ENCODE measurements at regions not wholly inside any gene's neighbourhood (a gene's known extent, or its start where the extent isn't known, plus 50 kb on each side); places are given as distances from the start of the nearest gene placed in this dataset.

GRCh38 chr2:128618642-128619041 is 300.0 kb upstream of the HS6ST1 start:
- H3K4me1 ChIP-seq (ENCODE audit: control insufficient read depth, insufficient read depth, low read length) = no peaks in the 10 kb centered on the region
- peaks cover 6% of the 10 kb centered on the region for H3K9me3 ChIP-seq (ENCODE audit: control insufficient read depth, insufficient read depth, low read length)
- no peaks in the 10 kb centered on the region for H3K27me3 ChIP-seq (ENCODE audit: control insufficient read depth, insufficient read depth, low read length)
- H3K36me3 ChIP-seq (ENCODE audit: control insufficient read depth, insufficient read depth, low read length) = no peaks in the 10 kb centered on the region
- no peak overlapping the region for H3K27ac ChIP-seq (ENCODE audit: low read depth, low read length)
- H3K4me3 ChIP-seq (ENCODE audit: low read depth, low read length) = no peak overlapping the region
- no peak overlapping the region for H3K9ac ChIP-seq (ENCODE audit: low read depth, low read length)

- no peaks in the 10 kb centered on the region for H3K27me3 ChIP-seq (ENCODE audit: control insufficient read depth, insufficient read depth, low read length)
- 0 out of 2 replicates have a peak, but pooled peaks cover 4% of the 10 kb centered on the region for H3K4me1 ChIP-seq (ENCODE audit: control insufficient read depth, insufficient read depth, low read length)
- no peak overlapping the region for H3K27ac ChIP-seq (ENCODE audit: low read depth, low read length)
- H3K9ac ChIP-seq (ENCODE audit: low read depth, low read length) = no peak overlapping the region
- no peak overlapping the region for H3K4me3 ChIP-seq (ENCODE audit: low read depth, low read length)
- H3K9me3 ChIP-seq (ENCODE audit: control insufficient read depth, insufficient read depth, low read length) = peaks cover 6% of the 10 kb centered on the region
- H3K36me3 ChIP-seq (ENCODE audit: control insufficient read depth, insufficient read depth, low read length) = no peaks in the 10 kb centered on the region
These were observed 301.0 kb upstream of the HS6ST1 start for GRCh38 chr2:128619471-128620325.

DNA sequence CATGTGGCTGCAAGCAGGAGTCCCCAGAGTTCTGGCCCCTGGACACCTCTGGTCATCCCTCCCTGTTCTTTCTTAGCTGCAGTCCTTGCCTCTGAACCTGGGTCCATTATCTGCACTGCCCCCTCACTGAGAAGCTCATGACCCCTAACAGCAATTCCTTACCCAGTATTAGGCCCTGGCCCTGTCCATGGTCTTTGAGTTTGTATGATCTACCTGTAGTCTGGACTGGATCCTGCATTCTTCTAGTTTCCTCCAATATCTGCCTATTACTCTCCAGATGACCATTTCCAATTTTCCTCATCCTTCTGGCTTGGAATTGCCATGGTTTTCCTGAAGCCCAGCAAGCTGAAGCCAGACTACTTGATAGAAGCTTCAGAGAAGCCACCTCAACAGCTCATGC is 302.4 kb upstream of the HS6ST1 start:
- H3K36me3 ChIP-seq (ENCODE audit: control insufficient read depth, insufficient read depth, low read length) = no peaks in the 10 kb centered on the region
- H3K4me1 ChIP-seq (ENCODE audit: control insufficient read depth, insufficient read depth, low read length) = 0 out of 2 replicates have a peak, but pooled peaks cover 4% of the 10 kb centered on the region
- no peak overlapping the region for H3K9ac ChIP-seq (ENCODE audit: low read depth, low read length)
- H3K9me3 ChIP-seq (ENCODE audit: control insufficient read depth, insufficient read depth, low read length) = peaks cover 6% of the 10 kb centered on the region
- no peak overlapping the region for H3K4me3 ChIP-seq (ENCODE audit: low read depth, low read length)
- H3K27ac ChIP-seq (ENCODE audit: low read depth, low read length) = no peak overlapping the region
- H3K27me3 ChIP-seq (ENCODE audit: control insufficient read depth, insufficient read depth, low read length) = no peaks in the 10 kb centered on the region

GRCh38 chr2:128622371-128622770 is 303.7 kb upstream of the HS6ST1 start:
- Histone ChIP-seq H3K36me3 (ENCODE audit: control insufficient read depth, insufficient read depth, low read length) (no peaks in the 10 kb centered on the region), H3K4me3 (ENCODE audit: low read depth, low read length) (no peak overlapping the region), H3K27ac (ENCODE audit: low read depth, low read length) (no peak overlapping the region), H3K9me3 (ENCODE audit: control insufficient read depth, insufficient read depth, low read length) (peaks cover 6% of the 10 kb centered on the region), H3K9ac (ENCODE audit: low read depth, low read length) (no peak overlapping the region), H3K27me3 (ENCODE audit: control insufficient read depth, insufficient read depth, low read length) (no peaks in the 10 kb centered on the region), H3K4me1 (ENCODE audit: control insufficient read depth, insufficient read depth, low read length) (0 out of 2 replicates have a peak, but pooled peaks cover 4% of the 10 kb centered on the region)

DNA sequence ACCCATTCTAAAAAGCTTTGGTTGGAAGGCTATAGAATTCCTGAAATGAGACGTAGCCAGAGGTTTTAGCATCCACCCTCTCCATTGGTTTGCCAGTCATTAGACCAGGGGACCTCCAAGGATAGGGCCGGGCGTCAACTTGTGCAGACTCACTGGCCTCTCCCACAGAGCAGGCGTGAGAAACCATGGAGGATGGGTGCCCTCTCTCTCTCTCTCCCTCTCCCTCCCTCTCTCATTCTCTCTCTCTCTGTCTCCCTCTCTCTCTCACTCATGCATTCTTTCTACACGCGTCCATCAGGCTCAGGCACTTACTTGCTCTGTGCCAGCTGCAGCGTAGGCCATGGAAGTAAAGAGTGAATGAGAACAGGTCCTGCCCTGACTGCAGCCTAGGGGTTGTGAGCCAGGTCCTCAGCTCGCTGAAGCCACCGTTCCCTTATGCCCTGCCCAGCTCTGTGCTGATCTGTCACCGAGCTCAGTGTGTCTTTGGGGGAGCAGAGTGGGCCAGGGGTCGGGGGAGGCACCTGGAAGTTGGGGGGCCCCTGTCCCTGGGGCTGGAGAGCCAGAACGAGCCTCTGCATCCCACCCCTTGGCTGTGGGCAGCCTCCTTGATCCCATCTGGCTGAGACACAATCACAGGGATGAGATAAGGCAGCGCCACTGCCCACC is 304.4 kb upstream of the HS6ST1 start:
- peaks cover 6% of the 10 kb centered on the region for H3K9me3 ChIP-seq (ENCODE audit: control insufficient read depth, insufficient read depth, low read length)
- H3K4me3 ChIP-seq (ENCODE audit: low read depth, low read length) = no peak overlapping the region
- no peak overlapping the region for H3K27ac ChIP-seq (ENCODE audit: low read depth, low read length)
- H3K36me3 ChIP-seq (ENCODE audit: control insufficient read depth, insufficient read depth, low read length) = no peaks in the 10 kb centered on the region
- 0 out of 2 replicates have a peak, but pooled peaks cover 4% of the 10 kb centered on the region for H3K4me1 ChIP-seq (ENCODE audit: control insufficient read depth, insufficient read depth, low read length)
- no peak overlapping the region for H3K9ac ChIP-seq (ENCODE audit: low read depth, low read length)
- H3K27me3 ChIP-seq (ENCODE audit: control insufficient read depth, insufficient read depth, low read length) = no peaks in the 10 kb centered on the region

- no peaks in the 10 kb centered on the region for H3K9me3 ChIP-seq (ENCODE audit: control insufficient read depth, insufficient read depth, low read length)
- H3K36me3 ChIP-seq (ENCODE audit: control insufficient read depth, insufficient read depth, low read length) = no peaks in the 10 kb centered on the region
- H3K4me3 ChIP-seq (ENCODE audit: low read depth, low read length) = no peak overlapping the region
- 0 out of 2 replicates have a peak, but pooled peaks cover 4% of the 10 kb centered on the region for H3K4me1 ChIP-seq (ENCODE audit: control insufficient read depth, insufficient read depth, low read length)
- no peaks in the 10 kb centered on the region for H3K27me3 ChIP-seq (ENCODE audit: control insufficient read depth, insufficient read depth, low read length)
- no peak overlapping the region for H3K27ac ChIP-seq (ENCODE audit: low read depth, low read length)
- H3K9ac ChIP-seq (ENCODE audit: low read depth, low read length) = no peak overlapping the region
These were observed 305.4 kb upstream of the HS6ST1 start for GRCh38 chr2:128623776-128624761.

GRCh38 chr2:128624956-128625355 is 306.3 kb upstream of the HS6ST1 start:
- Histone ChIP-seq H3K9ac (ENCODE audit: low read depth, low read length) (no peak overlapping the region), H3K4me1 (ENCODE audit: control insufficient read depth, insufficient read depth, low read length) (0 out of 2 replicates have a peak, but pooled peaks cover 4% of the 10 kb centered on the region), H3K27ac (ENCODE audit: low read depth, low read length) (no peak overlapping the region), H3K4me3 (ENCODE audit: low read depth, low read length) (no peak overlapping the region), H3K27me3 (ENCODE audit: control insufficient read depth, insufficient read depth, low read length) (no peaks in the 10 kb centered on the region), H3K9me3 (ENCODE audit: control insufficient read depth, insufficient read depth, low read length) (no peaks in the 10 kb centered on the region), H3K36me3 (ENCODE audit: control insufficient read depth, insufficient read depth, low read length) (no peaks in the 10 kb centered on the region)

- Histone ChIP-seq H3K36me3 (ENCODE audit: control insufficient read depth, insufficient read depth, low read length) (no peaks in the 10 kb centered on the region), H3K9me3 (ENCODE audit: control insufficient read depth, insufficient read depth, low read length) (no peaks in the 10 kb centered on the region), H3K9ac (ENCODE audit: low read depth, low read length) (no peak overlapping the region)
These were observed 306.8 kb upstream of the HS6ST1 start for GRCh38 chr2:128625421-128625820.

DNA sequence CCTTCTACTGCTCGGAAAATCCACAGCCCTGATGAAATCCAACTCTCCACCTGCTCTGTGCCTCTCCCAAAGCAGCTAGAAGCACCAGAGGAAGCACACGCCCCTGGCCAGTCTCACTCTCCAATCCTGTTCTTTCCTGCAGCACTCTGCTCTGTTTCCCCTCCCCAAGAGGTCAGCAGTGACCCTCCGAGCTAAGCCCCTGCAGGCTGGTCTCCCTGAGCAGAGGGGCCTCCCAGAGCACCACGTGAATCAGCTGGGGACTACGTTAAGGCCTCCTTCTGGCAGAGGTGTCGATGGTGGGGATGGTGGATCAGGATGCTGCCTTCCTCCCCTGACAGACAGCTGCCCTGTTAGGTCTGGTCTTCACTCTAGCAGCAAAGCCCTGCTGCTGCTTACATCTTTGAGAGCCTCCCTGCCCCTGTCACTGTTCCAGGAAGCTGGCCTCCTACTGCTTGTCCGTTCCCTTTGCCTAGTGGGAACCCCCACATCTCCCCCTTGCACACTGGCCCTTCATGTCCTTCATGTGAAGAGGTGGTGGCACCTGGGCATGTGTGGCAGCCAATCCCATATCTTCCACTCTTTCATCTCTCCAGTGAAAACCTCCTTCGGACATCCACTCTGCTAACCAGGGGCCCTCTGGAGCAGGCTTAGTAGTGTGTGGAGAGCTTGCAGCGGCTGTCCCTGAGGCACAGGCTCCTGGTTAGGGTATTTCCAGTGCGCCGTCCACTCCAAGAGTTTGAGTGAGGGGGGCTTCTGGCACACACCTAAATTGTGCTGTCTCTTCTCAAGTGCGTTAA is 307.5 kb upstream of the HS6ST1 start:
- Histone ChIP-seq H3K9me3 (ENCODE audit: control insufficient read depth, insufficient read depth, low read length) (no peaks in the 10 kb centered on the region), H3K36me3 (ENCODE audit: control insufficient read depth, insufficient read depth, low read length) (no peaks in the 10 kb centered on the region), H3K4me3 (ENCODE audit: low read depth, low read length) (no peak overlapping the region), H3K27ac (ENCODE audit: low read depth, low read length) (no peak overlapping the region), H3K27me3 (ENCODE audit: control insufficient read depth, insufficient read depth, low read length) (no peaks in the 10 kb centered on the region), H3K4me1 (ENCODE audit: control insufficient read depth, insufficient read depth, low read length) (0 out of 2 replicates have a peak, but pooled peaks cover 4% of the 10 kb centered on the region), H3K9ac (ENCODE audit: low read depth, low read length) (no peak overlapping the region)

More at GRCh38 chr2:128625421-128625820, 306.8 kb upstream of the HS6ST1 start:
- H3K4me1 ChIP-seq (ENCODE audit: control insufficient read depth, insufficient read depth, low read length) = 0 out of 2 replicates have a peak, but pooled peaks cover 4% of the 10 kb centered on the region
- H3K27me3 ChIP-seq (ENCODE audit: control insufficient read depth, insufficient read depth, low read length) = no peaks in the 10 kb centered on the region
- H3K27ac ChIP-seq (ENCODE audit: low read depth, low read length) = no peak overlapping the region
- H3K4me3 ChIP-seq (ENCODE audit: low read depth, low read length) = no peak overlapping the region
